Calu3 (cell line): ENCODE measurements at regions not wholly inside any gene's neighbourhood (a gene's known extent, or its start where the extent isn't known, plus 50 kb on each side); places are given as distances from the start of the nearest gene placed in this dataset.

ENCODE experiments used
- BruUV-seq: library from RNA; stranded (reverse); fragments of 400-500 nt; replicated peaks from 2 replicates; lab custom pipeline; 2021; lab: Mats Ljungman, UMichigan
- CTCF ChIA-PET: fragments of 300-600 bp; sonication (Branson Sonifier 250); formaldehyde crosslinking; loops from one replicate; lab custom pipeline; 2022; ENCODE audit warnings: antibody characterized with exemption; lab: Charles Lee
- DNase-seq: peaks from one replicate; pipeline ENCODE4 v3.0.0; 2022
- H3K27ac Mint-ChIP-seq: one replicate; pipeline ENCODE4 v1.8.0; 2022; ENCODE audit warnings: mixed read lengths; ENCODE audit not compliant: unreplicated experiment
- H3K27me3 Mint-ChIP-seq: one replicate; pipeline ENCODE4 v1.8.0; 2022; ENCODE audit warnings: mixed read lengths; ENCODE audit not compliant: unreplicated experiment
- H3K36me3 Mint-ChIP-seq: one replicate; pipeline ENCODE4 v1.8.0; 2022; ENCODE audit warnings: mild to moderate bottlenecking, moderate library complexity, mixed read lengths; ENCODE audit not compliant: insufficient read depth, unreplicated experiment
- H3K4me1 Mint-ChIP-seq: one replicate; pipeline ENCODE4 v1.8.0; 2022; ENCODE audit warnings: mild to moderate bottlenecking, low read depth, mixed read lengths; ENCODE audit not compliant: unreplicated experiment
- H3K4me3 Mint-ChIP-seq: one replicate; pipeline ENCODE4 v1.8.0; 2022; ENCODE audit warnings: mild to moderate bottlenecking, low read depth, moderate library complexity, mixed read lengths; ENCODE audit not compliant: unreplicated experiment
- H3K9me3 Mint-ChIP-seq: one replicate; pipeline ENCODE4 v1.8.0; 2022; ENCODE audit warnings: low read depth, mixed read lengths; ENCODE audit not compliant: unreplicated experiment
- CTCF ChIP-seq: fragments of 200-600 bp; IDR thresholded peaks from one replicate; pipeline ENCODE4 v1.8.0; 2022; ENCODE audit warnings: antibody characterized with exemption; ENCODE audit not compliant: unreplicated experiment
- intact Hi-C: fragments of 100-400 bp; cut with micrococcal nuclease; formaldehyde crosslinking; loops from one replicate; pipeline ENCODE4 v1.10.0; 2022; ENCODE audit not compliant: unreplicated experiment

- Mint-ChIP-seq H3K4me3 (no peak overlapping the region), H3K27me3 (no peaks in the 10 kb centered on the region), H3K9me3 (peaks cover 16% of the 10 kb centered on the region), H3K27ac (no peak overlapping the region), H3K4me1 (no peaks in the 10 kb centered on the region), H3K36me3 (no peaks in the 10 kb centered on the region)
- CTCF ChIA-PET = no interaction called here
- DNase-seq = no peak
- no peak for TF ChIP-seq CTCF
- intact Hi-C loops = no loop called here
- BruUV-seq = no TSS peak
Measured at GRCh38 chr2:52082646-52083045, 1050.7 kb upstream of the NRXN1 start.

- no peaks in the 10 kb centered on the region for H3K27me3 Mint-ChIP-seq
- H3K9me3 Mint-ChIP-seq = peaks cover 7% of the 10 kb centered on the region
- DNase-seq = no peak
- no peak for TF ChIP-seq CTCF
- H3K4me3 Mint-ChIP-seq = no peak overlapping the region
- BruUV-seq = no TSS peak
- CTCF ChIA-PET = no interaction called here
- intact Hi-C loops = no loop called here
- no peak overlapping the region for H3K27ac Mint-ChIP-seq
- H3K36me3 Mint-ChIP-seq = no peaks in the 10 kb centered on the region
- no peaks in the 10 kb centered on the region for H3K4me1 Mint-ChIP-seq
Measured at GRCh38 chr2:52079602-52080001, 1047.7 kb upstream of the NRXN1 start.

- TF ChIP-seq CTCF = no peak
- DNase-seq = no peak
- Mint-ChIP-seq H3K4me1 (no peaks in the 10 kb centered on the region), H3K27me3 (no peaks in the 10 kb centered on the region), H3K36me3 (no peaks in the 10 kb centered on the region), H3K9me3 (peaks cover 6% of the 10 kb centered on the region), H3K4me3 (no peak overlapping the region), H3K27ac (no peak overlapping the region)
- no TSS peak for BruUV-seq
- intact Hi-C loops = no loop called here
- CTCF ChIA-PET = no interaction called here
Measured at GRCh38 chr2:52077159-52077558, 1045.2 kb upstream of the NRXN1 start.

- CTCF ChIA-PET = no interaction called here
- no peaks in the 10 kb centered on the region for H3K4me1 Mint-ChIP-seq
- H3K9me3 Mint-ChIP-seq = peaks cover 2% of the 10 kb centered on the region
- BruUV-seq = no TSS peak
- no peak overlapping the region for H3K27ac Mint-ChIP-seq
- DNase-seq = no peak
- intact Hi-C loops = no loop called here
- no peaks in the 10 kb centered on the region for H3K27me3 Mint-ChIP-seq
- no peaks in the 10 kb centered on the region for H3K36me3 Mint-ChIP-seq
- no peak for TF ChIP-seq CTCF
- no peak overlapping the region for H3K4me3 Mint-ChIP-seq
Measured at GRCh38 chr2:52074130-52074719, 1042.3 kb upstream of the NRXN1 start.
